ENCODE measurements at regions not wholly inside any gene's neighbourhood (a gene's known extent, or its start where the extent isn't known, plus 50 kb on each side); places are given as distances from the start of the nearest gene placed in this dataset.

- DNase-seq, result no peak
Observed at GRCh38 chr22:47782328-47783075, 1020.1 kb downstream of the TBC1D22A start.

DNA sequence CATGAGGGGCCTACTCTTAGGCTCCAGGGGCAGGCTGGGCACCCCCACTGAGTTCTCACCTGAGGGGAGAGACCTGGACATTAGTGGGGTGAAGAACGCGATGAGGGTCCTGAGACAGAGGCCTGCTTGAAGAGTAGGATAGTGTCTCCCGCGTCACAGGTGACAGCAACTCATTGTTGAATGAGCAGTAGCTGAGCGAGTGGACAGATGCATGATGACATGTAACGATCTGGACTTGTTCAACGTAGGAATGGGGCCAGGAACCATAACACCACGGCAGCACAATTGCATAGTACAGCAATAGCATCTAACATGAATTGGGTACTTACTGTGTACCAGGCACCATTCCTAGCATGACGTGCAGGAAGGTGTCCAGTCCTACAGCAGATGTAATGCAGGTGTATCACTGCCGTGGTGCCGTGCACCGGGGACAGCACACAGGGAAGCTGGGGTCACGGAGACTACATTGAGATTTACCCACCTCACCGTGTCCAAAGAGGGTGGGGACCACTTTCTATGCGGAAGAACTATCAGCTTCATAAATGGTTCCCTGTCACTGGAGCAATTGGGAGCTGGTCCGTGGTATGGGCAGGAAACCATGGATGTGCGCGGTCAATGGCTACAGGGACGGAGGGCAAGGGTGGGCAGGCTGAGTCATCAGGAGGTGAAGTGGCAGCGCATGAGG, 1019.1 kb downstream of the TBC1D22A start:
- DNase-seq, result no peak

DNA sequence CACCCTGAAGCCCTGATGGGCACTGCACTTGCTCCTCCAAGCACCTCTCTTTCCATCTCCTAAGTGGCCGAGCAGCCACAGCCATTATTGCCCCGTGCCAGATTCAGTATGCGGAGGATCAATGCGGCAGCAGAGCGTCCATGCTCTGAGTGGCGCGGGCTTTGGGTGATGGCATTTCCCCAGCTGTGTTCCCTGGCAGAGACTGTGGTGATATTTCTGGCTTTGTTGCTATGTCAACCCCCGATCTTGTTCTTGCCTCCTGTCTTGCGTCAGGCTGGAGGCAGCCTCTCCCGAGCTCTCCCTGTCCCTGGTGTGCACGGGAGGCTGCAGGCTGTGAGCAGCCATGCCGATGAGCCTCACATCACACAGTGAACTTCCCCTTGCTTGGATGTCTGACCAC, 1018.6 kb downstream of the TBC1D22A start:
- no peak for DNase-seq

DNA sequence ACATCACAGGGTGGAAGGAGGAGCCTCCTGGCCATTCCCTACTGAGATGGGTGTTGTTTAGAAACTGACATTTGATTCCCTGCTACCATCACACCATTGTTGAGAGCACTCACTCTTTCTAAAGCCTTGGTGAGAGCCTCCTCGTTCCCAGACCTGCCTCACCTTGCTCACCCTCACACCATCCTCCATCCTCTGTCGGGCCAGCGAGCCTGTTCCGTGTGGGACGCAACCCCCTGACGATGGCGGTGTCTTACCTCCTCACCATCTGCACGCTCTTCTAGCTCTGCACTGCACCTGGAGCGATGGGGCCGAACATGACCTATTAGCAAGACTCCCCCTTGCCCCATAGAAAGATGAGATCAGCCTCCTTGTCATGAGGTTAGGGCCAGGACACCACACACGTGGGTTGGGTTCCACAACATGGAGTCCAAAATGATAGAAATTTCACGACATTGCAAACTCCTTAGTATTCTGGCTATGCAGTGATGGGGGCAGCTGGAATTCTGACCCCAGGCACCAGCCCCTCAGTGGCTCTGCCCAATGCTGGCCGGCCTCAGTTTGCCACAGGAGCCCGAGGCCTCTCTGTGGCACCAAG, 1017.9 kb downstream of the TBC1D22A start:
- no peak for DNase-seq

GRCh38 chr22:47779474-47779873, 1017.0 kb downstream of the TBC1D22A start:
- no peak for DNase-seq

- DNase-seq, result no peak
Observed at GRCh38 chr22:47778160-47778658, 1015.8 kb downstream of the TBC1D22A start.

DNA sequence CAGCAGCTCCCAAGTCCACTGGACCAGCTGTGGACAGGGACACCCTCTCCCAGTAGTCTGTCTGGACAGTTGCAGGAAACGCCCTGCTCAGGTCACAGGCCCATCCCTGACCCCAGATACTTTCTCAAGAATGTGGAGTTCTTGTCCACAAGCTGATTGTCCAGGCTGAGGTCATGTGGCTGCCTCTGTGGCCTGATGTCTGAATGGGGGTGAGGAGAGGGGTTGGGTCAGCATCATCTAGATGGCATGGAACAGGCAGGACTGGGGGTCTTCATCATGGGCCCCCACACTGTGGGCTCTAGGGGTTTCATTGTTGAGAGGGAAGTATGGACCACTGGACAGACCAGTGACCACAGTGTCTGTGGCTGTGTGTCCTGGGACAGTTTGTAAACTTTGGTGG, 1015.0 kb downstream of the TBC1D22A start:
- no peak for DNase-seq

GRCh38 chr22:47776329-47776728, 1013.9 kb downstream of the TBC1D22A start:
- DNase-seq, result no peak

DNA sequence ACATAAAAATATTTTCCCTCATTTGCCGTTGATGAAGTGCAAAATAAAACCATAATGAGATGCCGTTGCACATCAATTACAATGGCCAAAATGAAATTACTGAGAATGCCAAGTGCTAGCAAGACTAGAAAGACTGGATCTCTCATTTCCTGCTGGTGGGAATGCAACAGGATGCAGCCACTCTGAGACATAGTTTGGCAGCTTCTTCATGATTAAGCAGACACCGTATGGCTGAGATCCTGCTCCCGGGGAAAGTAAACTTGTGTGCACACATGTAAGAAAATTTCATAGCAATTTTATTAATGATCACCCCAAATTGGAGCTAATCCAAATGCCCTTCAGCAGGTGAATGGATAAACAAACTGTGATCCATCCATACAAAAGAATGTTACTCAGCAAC, 1013.2 kb downstream of the TBC1D22A start:
- DNase-seq, result no peak

DNA sequence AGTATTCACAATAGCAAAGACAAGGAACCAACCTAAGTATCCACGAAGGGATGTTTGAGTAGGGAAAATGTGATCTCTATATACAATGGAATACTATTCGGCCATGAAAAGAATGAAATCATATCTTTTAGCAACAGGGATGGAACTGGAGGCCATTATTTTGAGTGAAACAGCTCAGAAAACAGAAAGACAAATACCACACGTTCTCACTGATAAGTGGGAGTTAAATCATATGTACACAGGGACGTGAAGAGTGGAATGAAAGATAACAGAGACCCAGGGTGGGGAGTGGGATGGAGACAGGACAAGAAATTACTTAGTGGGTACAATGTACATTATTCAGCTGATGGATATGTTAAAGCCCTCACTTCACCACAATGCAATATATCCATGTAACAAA, 1012.7 kb downstream of the TBC1D22A start:
- DNase-seq, result no peak

- DNase-seq, result no peak
Observed at GRCh38 chr22:47773635-47774034, 1011.2 kb downstream of the TBC1D22A start.

DNA sequence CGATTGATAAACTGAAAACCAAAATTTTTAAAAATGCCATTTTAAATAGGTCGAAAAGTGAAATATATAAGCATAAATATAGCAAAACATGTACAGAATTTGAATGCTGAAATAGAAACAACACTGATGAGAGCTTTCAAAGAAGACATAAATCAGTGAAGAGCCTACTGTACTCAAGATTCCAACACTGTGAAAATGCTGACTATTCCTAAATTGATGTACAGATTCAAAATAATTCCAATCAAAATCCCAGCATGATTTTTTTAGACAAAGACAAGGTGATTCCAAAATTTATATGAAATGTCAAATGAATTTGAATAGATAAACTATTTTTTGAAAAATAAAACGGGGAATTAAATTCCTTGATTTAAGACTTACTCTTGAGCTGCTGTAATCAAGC, 1010.4 kb downstream of the TBC1D22A start:
- DNase-seq, result no peak

GRCh38 chr22:47769652-47770051, 1007.2 kb downstream of the TBC1D22A start:
- no peak for DNase-seq

DNA sequence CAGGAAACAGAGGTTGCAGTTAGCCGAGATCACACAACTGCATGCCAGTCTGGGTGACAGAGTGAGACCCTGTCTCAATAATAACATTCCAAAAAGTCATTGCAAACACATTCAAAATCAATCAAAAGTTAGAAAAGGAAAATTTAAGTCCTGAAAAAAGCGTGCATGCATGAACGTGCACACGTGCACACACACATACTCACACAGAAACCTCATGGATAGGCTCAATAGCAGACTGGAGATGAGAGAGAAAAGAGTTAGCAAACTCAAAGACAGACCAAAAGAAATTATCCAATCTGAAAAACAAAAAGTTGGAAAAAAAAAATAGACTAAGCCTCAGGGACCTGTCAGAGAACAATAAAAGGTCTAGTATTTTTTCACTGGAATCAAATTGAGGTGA, 1005.6 kb downstream of the TBC1D22A start:
- DNase-seq, result no peak

DNA sequence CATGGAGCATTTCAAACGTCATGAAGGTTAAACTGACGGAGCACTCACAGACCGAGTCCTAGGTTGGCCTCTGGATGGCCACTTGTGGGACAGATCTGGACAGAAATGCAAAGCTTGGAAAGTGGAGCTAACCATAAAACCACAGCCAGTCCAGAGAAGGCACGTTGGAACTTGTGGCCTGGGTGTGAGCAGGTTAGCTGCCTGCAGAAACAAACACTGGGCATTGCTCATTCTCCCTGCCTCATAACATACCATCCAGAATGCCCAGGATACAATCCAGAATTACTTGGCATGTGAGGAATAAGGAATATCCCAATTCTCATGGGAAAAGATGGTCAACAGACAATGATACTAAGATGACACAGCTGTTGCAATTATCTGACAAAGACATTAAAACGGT, 1005.0 kb downstream of the TBC1D22A start:
- DNase-seq, result no peak

GRCh38 chr22:47765757-47766156, 1003.3 kb downstream of the TBC1D22A start:
- DNase-seq, result no peak

- no peak for DNase-seq
Observed at GRCh38 chr22:47762141-47762540, 999.7 kb downstream of the TBC1D22A start.

GRCh38 chr22:47759909-47760308, 997.5 kb downstream of the TBC1D22A start:
- DNase-seq, result no peak

GRCh38 chr22:47757741-47758140, 995.3 kb downstream of the TBC1D22A start:
- DNase-seq, result no peak

DNA sequence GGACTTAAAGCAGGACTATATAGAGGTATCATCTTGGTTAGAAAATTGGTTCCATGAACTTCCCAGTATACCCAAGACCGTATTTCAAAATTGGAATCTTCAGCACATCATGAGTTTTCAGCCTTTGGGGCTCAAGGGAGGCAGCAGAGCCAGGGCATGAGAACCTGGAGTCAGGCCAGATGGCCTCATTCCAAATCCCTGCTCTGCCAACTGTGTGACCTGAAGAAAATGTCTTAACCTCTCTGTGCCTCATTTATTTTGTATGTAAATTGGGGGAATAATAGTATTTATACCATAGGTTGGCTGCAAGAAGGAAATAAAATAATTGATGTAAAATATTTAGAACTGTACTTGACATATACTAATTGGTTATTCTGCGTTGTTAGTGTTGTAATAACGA, 987.6 kb downstream of the TBC1D22A start:
- no peak for DNase-seq

GRCh38 chr22:47748957-47749356, 986.5 kb downstream of the TBC1D22A start:
- DNase-seq, result no peak

DNA sequence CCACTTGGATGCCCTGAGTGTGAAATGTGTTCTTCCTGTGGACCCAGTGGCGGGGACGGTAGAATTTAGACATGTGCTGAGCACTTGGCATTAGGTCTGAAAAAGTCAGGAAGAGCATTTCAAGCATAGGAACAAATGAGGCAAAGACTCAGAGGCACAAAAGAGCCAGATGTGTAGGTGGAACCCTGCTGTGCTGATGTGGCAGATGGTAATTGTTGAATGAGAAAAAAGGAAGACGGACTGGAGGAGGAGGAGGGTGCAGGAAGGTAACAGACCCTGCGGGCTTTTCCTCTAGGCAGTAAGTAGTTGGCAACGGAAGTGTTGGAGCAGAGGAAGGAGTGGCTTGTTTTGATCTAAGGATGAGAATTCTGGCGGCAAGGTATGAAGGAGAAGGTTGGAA, 985.8 kb downstream of the TBC1D22A start:
- DNase-seq, result no peak

DNA sequence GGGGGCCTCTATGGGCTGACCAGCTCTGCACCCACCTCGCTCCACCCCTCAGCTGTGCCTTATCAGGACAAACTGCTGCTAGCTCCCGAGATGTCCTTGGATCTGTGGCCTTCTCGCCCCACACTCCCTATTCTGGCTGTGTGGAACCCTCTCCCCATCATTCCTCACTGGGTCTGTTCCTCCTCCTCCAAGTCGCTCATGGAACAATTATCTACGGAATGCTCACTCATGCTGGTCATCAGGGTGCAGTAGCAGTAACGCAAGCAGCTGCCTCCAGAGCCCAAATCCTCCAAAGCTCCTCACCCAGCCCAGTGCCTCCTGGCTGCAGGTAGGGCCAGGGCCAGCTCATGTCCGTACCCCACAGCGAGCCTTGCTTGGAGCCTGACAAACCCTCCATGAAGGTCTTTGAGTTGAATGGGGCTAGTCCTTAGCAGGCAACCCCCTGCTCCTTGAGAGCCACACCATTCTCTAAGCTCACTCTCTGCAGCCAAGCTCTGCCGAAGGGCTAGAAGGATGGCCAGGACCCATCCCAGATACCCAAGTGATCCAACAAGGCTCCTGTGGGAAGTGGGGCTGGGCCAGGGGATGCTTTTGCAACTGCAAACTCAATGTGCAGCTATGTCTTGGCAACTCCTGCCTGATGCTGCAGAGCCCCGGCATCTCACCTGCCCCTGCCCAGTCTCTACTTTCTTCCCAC, 977.8 kb downstream of the TBC1D22A start:
- DNase-seq, result no peak

Data from CD4-positive, alpha-beta T cell treated with Interleukin-17A for 4 hours (primary cell).